ENCODE measurements at regions not wholly inside any gene's neighbourhood (a gene's known extent, or its start where the extent isn't known, plus 50 kb on each side); places are given as distances from the start of the nearest gene placed in this dataset.
"Not testable (repeated sequence)": the region's sequence is repeated elsewhere in the genome, so short reads cannot be mapped to it uniquely, and the experiment has no call there.

DNA sequence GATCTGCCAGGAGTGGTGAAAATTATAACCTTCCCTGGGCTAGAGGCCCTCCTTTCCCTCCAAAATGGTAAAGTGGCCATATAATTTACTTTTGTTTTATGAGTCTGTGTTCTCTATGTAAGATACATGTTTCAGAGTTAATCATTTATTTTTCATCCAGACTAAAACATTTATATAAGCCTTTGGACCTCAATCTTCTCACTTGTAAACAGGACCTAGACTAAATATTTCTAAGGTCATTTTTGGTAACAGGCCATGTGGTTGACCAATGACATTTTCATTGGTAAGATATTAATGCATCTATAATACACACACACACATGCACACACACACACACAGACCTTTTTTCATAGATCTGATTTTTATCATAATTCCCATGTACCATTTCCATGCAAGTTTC is 79.7 kb upstream of the KCTD1 start:
- no peaks in the 10 kb centered on the region for H3K36me3 ChIP-seq
- H3K9me3 ChIP-seq: peaks cover 0 to 13% (median 6%) of the 10 kb centered on the region in 4 donors
- no peaks in the 10 kb centered on the region for H3K27me3 ChIP-seq
- DNase-seq (no peak), ATAC-seq (ENCODE audit: low FRiP score in 2 of 2) (no peak)
- no peaks in the 10 kb centered on the region for H3K4me1 ChIP-seq
- H3K27ac ChIP-seq: no peak overlapping the region
- TF ChIP-seq EP300 (IDR thresholded peaks at IDR 0.05) (no peak), POLR2A (IDR thresholded peaks at IDR 0.05) (no peak), POLR2AphosphoS5 (IDR thresholded peaks at IDR 0.05) (no peak)
- TF ChIP-seq, protein P1, sequence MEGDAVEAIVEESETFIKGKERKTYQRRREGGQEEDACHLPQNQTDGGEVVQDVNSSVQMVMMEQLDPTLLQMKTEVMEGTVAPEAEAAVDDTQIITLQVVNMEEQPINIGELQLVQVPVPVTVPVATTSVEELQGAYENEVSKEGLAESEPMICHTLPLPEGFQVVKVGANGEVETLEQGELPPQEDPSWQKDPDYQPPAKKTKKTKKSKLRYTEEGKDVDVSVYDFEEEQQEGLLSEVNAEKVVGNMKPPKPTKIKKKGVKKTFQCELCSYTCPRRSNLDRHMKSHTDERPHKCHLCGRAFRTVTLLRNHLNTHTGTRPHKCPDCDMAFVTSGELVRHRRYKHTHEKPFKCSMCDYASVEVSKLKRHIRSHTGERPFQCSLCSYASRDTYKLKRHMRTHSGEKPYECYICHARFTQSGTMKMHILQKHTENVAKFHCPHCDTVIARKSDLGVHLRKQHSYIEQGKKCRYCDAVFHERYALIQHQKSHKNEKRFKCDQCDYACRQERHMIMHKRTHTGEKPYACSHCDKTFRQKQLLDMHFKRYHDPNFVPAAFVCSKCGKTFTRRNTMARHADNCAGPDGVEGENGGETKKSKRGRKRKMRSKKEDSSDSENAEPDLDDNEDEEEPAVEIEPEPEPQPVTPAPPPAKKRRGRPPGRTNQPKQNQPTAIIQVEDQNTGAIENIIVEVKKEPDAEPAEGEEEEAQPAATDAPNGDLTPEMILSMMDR (IDR thresholded peaks at IDR 0.05): no peak
- no peak overlapping the region for H3K4me3 ChIP-seq

DNA sequence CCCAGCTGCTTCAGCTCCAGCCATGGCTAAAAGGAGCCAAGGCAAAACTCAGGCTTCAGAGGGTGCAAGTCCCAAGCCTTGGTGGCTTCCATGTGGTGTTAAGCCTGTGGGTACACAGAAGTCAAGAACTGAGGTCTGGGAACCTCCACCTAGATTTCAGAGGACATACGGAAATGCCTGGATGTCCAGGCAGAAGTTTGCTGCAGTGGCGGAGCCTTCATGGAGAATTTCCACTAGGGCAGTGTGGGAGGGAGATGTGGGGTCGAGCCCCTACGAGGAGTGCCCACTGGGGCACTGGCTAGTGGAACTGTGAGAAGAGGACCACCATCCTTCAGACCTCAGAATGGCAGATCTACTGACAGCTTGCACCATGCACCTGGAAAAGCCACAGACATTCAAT is 76.1 kb upstream of the KCTD1 start:
- Histone ChIP-seq H3K4me1 (peaks cover 0 to 8% (median 0%) of the 10 kb centered on the region in 4 donors), H3K9me3 (peaks cover 0 to 13% (median 6%) of the 10 kb centered on the region in 4 donors), H3K36me3 (no peaks in the 10 kb centered on the region), H3K4me3 (no peak overlapping the region), H3K27ac (no peak overlapping the region), H3K27me3 (no peaks in the 10 kb centered on the region)
- ATAC-seq (ENCODE audit: low FRiP score in 2 of 2) (no peak), DNase-seq (no peak)
- WGBS, 2 donors: 90 to 96% methylated on average over 4 of the region's 4 CpGs
- no peak for TF ChIP-seq POLR2A (IDR thresholded peaks at IDR 0.05)
- TF ChIP-seq, protein P1 (IDR thresholded peaks at IDR 0.05): no peak
- no peak for TF ChIP-seq EP300 (IDR thresholded peaks at IDR 0.05)
- TF ChIP-seq POLR2AphosphoS5 (IDR thresholded peaks at IDR 0.05): no peak

DNA sequence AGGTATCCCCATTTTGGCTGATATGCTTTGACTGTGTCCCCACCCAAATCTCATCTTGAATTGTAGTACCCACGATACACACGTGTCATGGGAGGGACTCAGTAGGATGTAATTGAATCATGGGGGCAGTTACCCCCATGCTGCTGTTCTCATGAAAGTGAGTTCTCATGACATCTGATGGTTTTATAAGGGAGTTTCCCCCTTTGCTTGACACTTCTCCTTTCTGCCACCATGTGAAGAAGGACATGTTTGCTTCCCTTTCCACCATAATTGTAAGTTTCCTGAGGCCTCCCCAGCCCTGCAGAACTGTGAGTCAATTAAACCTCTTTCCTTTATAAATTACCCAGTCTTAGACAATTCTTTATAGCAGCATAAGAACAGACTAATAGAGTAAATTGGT is 75.0 kb upstream of the KCTD1 start:
- 89 to 95% methylated on average over 2 of the region's 2 CpGs for WGBS, 2 donors
- H3K27ac ChIP-seq; H3K36me3 ChIP-seq; ATAC-seq (ENCODE audit: low FRiP score in 2 of 2); H3K4me1 ChIP-seq; DNase-seq; H3K4me3 ChIP-seq; H3K27me3 ChIP-seq: not testable (repeated sequence)
- peaks cover 0 to 13% (median 6%) of the 10 kb centered on the region in 4 donors for H3K9me3 ChIP-seq

DNA sequence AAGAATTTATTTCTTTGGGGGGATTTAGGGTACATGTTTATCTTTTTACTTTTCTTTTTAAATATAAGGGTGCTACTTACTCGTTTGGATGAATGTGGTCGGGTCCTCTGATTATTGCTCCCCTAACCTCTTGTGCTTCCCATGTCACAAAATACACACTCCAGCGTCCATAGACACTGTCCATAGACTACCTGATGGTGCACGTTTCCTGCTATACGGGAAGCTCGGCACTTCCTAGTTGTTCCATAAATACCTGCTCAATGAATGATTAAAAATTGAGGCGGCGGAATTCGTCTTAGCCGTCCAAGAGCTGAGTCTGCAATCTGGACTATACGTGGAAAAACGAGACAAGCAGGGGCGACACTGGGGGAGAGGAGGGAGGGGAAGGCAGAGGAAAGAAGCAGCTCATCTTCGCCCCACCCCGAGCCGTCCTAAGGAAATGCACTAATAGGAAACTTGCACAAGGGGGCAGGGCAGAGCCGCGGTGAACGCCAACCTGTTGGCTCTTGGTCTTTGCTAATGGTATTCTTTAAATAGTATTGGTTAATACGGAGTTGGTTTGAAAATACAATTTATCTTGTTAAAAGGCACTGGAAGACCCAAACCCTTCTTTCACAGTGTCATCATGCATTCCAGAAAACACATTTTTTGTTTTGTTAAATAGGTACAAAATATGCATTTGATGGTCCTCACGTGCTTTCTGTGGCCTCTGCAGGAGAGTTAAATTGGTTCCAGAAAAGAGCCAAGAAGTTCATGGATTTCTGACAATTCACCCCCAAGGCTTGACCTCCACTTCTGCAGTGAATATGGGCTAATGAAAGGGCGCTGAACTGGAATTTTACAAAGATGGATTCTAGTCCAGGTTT is 73.0 kb upstream of the KCTD1 start:
- peak; percentile 72 to 78 for ATAC-seq (ENCODE audit: low FRiP score in 2 of 2)
- Histone ChIP-seq H3K4me1 (peaks cover 0 to 8% (median 0%) of the 10 kb centered on the region in 4 donors), H3K4me3 (peak overlapping the region in 1 of 4 donors; percentile 15), H3K27ac (no peak overlapping the region), H3K36me3 (no peaks in the 10 kb centered on the region), H3K27me3 (no peaks in the 10 kb centered on the region), H3K9me3 (peaks cover 0 to 13% (median 6%) of the 10 kb centered on the region in 4 donors)
- 40 to 44% methylated on average over 22 of the region's 22 CpGs for WGBS, 2 donors
- TF ChIP-seq, protein P1 (IDR thresholded peaks at IDR 0.05): peak in 5 of 6 experiments; percentile 49 to 66 (median 61)
- no peak for TF ChIP-seq EP300 (IDR thresholded peaks at IDR 0.05)
- DNase-seq: peak; percentile 22 to 55

DNA sequence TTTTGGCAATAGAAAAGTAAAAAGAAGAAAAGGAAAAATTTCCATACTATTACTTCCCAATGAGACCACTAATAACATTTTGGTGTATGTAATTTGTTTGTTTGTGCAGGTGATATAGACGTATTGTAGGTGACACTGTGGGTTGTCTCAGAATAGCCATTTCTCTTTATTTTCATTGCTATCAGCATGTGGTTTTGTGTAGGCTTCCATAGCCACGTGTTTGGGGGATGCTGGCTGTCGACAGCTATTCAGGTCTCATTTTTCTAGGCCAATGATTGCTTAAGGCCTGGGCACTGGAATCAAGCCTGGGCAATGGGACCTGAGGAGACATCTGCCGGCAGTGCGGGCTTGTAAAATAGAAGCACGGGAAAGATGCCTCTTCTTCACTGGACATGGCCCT is 71.0 kb upstream of the KCTD1 start:
- no peak overlapping the region for H3K4me3 ChIP-seq
- H3K27ac ChIP-seq: no peak overlapping the region
- ATAC-seq (ENCODE audit: low FRiP score in 2 of 2): no peak
- DNase-seq: no peak
- peaks cover 0 to 2% (median 1%) of the 10 kb centered on the region in 4 donors for H3K9me3 ChIP-seq
- H3K36me3 ChIP-seq: no peaks in the 10 kb centered on the region
- TF ChIP-seq, protein P1 (IDR thresholded peaks at IDR 0.05): no peak
- TF ChIP-seq EP300 (IDR thresholded peaks at IDR 0.05) (no peak), POLR2A (IDR thresholded peaks at IDR 0.05) (no peak), POLR2AphosphoS5 (IDR thresholded peaks at IDR 0.05) (no peak)
- no peaks in the 10 kb centered on the region for H3K27me3 ChIP-seq
- H3K4me1 ChIP-seq: peaks cover 0 to 8% (median 0%) of the 10 kb centered on the region in 4 donors
- 86% methylated on average over 6 of the region's 6 CpGs for WGBS, 2 donors
